B cell (primary cell): ENCODE measurements at regions not wholly inside any gene's neighbourhood (a gene's known extent, or its start where the extent isn't known, plus 50 kb on each side); places are given as distances from the start of the nearest gene placed in this dataset.

Experiments
- ATAC-seq: fragments of 200-7000 bp; cut with Tn5 transposase; one replicate; pipeline ENCODE4 v1.10.0; 2021; ENCODE audit warnings: low read depth, mild to moderate bottlenecking, moderate number of reproducible peaks, moderate library complexity
- CTCF ChIA-PET: fragments of 350-600 bp; sonication (Branson Sonifier 250); formaldehyde crosslinking; loops from one replicate; lab custom pipeline; 2021; ENCODE audit warnings: antibody characterized with exemption, inconsistent platforms; lab: Charles Lee
- POLR2A ChIA-PET: fragments of 350-600 bp; sonication (Branson Sonifier 250); formaldehyde crosslinking; loops from one replicate; lab custom pipeline; 2021; ENCODE audit warnings: antibody characterized with exemption; lab: Charles Lee
- DNase-seq: peaks from one replicate; pipeline ENCODE4 v3.0.0; 2013
- H2AFZ ChIP-seq: 2 replicates; pipeline ENCODE4 v1.6.1; 2012; ENCODE audit warnings: mild to moderate bottlenecking, low read depth, low read length; ENCODE audit not compliant: insufficient read depth, poor library complexity, severe bottlenecking
- H3K27ac ChIP-seq, 2 donors: 1 replicate in 1 of 2; 2 replicates in 1 of 2; pipeline ENCODE4 v1.5.1; 2012 to 2013; ENCODE audit warnings: low read length in 2 of 2, mild to moderate bottlenecking in 2 of 2, moderate library complexity in 1 of 2
- H3K27me3 ChIP-seq, 4 experiments: fragments of 200-600 bp in 1 of 4; sonication (generic) in 1 of 4; replicated peaks in 1 of 4; 1 replicate in 2 of 4; 2 replicates in 2 of 4; pipeline versions ENCODE4 v1.6.1 to v1.7.0; 2013 to 2016; ENCODE audit warnings: low read length in 3 of 4, mild to moderate bottlenecking in 2 of 4, mixed read lengths in 1 of 4, moderate library complexity in 1 of 4; ENCODE audit not compliant: insufficient read depth in 4 of 4, control insufficient read depth in 3 of 4; ENCODE audit errors: control extremely low read depth in 1 of 4
- H3K36me3 ChIP-seq, 2 experiments: replicated peaks in 1 of 2; 1 replicate in 1 of 2; 2 replicates in 1 of 2; pipeline versions ENCODE4 v1.6.1 to v1.7.1; 2013; ENCODE audit warnings: low read length in 1 of 2; ENCODE audit not compliant: insufficient read depth in 2 of 2, control insufficient read depth in 1 of 2; ENCODE audit errors: control extremely low read depth in 1 of 2, extremely low read depth in 1 of 2
- H3K4me1 ChIP-seq, 2 donors: fragments of 200-600 bp in 1 of 2; sonication (generic) in 1 of 2; 1 replicate in 1 of 2; 2 replicates in 1 of 2; pipeline versions ENCODE4 v1.5.1 to v1.6.1; 2013 to 2017; ENCODE audit warnings: low read length in 2 of 2; ENCODE audit not compliant: control insufficient read depth in 2 of 2, insufficient read depth in 2 of 2
- H3K4me2 ChIP-seq: replicated peaks from 2 replicates; pipeline ENCODE3; 2012; ENCODE audit warnings: mild to moderate bottlenecking, low read depth, low read length; ENCODE audit not compliant: poor library complexity, severe bottlenecking
- H3K4me3 ChIP-seq, 5 experiments: fragments of 200-600 bp in 1 of 5; sonication (generic) in 1 of 5; 1 replicate in 3 of 5; 2 replicates in 2 of 5; pipeline versions ENCODE4 v1.5.1 to v1.7.0; 2011 to 2016; ENCODE audit warnings: low read length in 4 of 5, mild to moderate bottlenecking in 4 of 5, low read depth in 2 of 5, control low read depth in 1 of 5, moderate library complexity in 1 of 5; ENCODE audit not compliant: insufficient read depth in 1 of 5; ENCODE audit errors: control extremely low read depth in 1 of 5, extremely low read depth in 1 of 5
- H3K79me2 ChIP-seq: fragments of 200-600 bp; sonication (generic); one replicate; pipeline ENCODE4 v1.6.0; 2016; ENCODE audit warnings: low read length; ENCODE audit not compliant: control insufficient read depth, insufficient read depth
- H3K9ac ChIP-seq: fragments of 200-600 bp; sonication (generic); 2 replicates; pipeline ENCODE4 v1.6.1; 2017; ENCODE audit warnings: mild to moderate bottlenecking, low read length, moderate library complexity
- H3K9me3 ChIP-seq, 3 donors: one replicate each; pipeline versions ENCODE4 v1.6.1 to v1.7.1; 2013; ENCODE audit warnings: low read length in 2 of 3; ENCODE audit not compliant: control insufficient read depth in 2 of 3, insufficient read depth in 1 of 3; ENCODE audit errors: control extremely low read depth in 1 of 3
- H4K20me1 ChIP-seq: 2 replicates; pipeline ENCODE4 v1.6.0; 2012; ENCODE audit warnings: mild to moderate bottlenecking, low read length; ENCODE audit not compliant: insufficient read depth, control insufficient read depth, poor library complexity, severe bottlenecking
- H3K27ac Mint-ChIP-seq: one replicate; pipeline ENCODE4 v1.8.0; 2021; ENCODE audit warnings: mixed read lengths
- H3K27me3 Mint-ChIP-seq: one replicate; pipeline ENCODE4 v1.8.0; 2021; ENCODE audit warnings: mixed read lengths
- H3K4me1 Mint-ChIP-seq: one replicate; pipeline ENCODE4 v1.8.0; 2021; ENCODE audit warnings: mixed read lengths
- H3K4me3 Mint-ChIP-seq: one replicate; pipeline ENCODE4 v1.8.0; 2021; ENCODE audit warnings: mixed read lengths
- H3K9me3 Mint-ChIP-seq: one replicate; pipeline ENCODE4 v1.8.0; 2022; ENCODE audit warnings: mixed read lengths; ENCODE audit not compliant: insufficient read depth
- CTCF ChIP-seq: fragments of 200-600 bp; IDR thresholded peaks from one replicate; pipeline ENCODE4 v1.8.0; 2022; ENCODE audit warnings: antibody characterized with exemption, mild to moderate bottlenecking
- EZH2 ChIP-seq: IDR thresholded peaks from 2 replicates; pipeline ENCODE4 v1.6.1; 2012; ENCODE audit warnings: borderline replicate concordance, low read depth, mild to moderate bottlenecking, moderate library complexity, low read length; ENCODE audit not compliant: insufficient read depth, poor library complexity, severe bottlenecking
- WGBS: methylation state at CpG from one replicate; pipeline ENCODE4 v1.1.5; 2013; ENCODE audit warnings: missing lambda C conversion rate; ENCODE audit not compliant: insufficient coverage; 5-methylcytosine and 5-hydroxymethylcytosine counted together
- intact Hi-C: fragments of 100-400 bp; cut with micrococcal nuclease; formaldehyde crosslinking; loops from one replicate; pipeline ENCODE4 v1.10.0; 2022

GRCh38 chr2:224109751-224110150, 70.7 kb upstream of the SERPINE2 start:
- CTCF ChIA-PET: no interaction called here
- POLR2A ChIA-PET: no interaction called here
- ATAC-seq: no peak
- Histone ChIP-seq H4K20me1 (no peaks in the 10 kb centered on the region), H3K9ac (no peak overlapping the region), H3K4me3 (no peak overlapping the region), H3K27ac (no peak overlapping the region), H3K4me1 (no peaks in the 10 kb centered on the region), H3K36me3 (no peaks in the 10 kb centered on the region), H3K9me3 (peaks cover 0 to 3% (median 0%) of the 10 kb centered on the region in 3 donors), H3K27me3 (no peaks in the 10 kb centered on the region), H3K79me2 (no peaks in the 10 kb centered on the region), H3K4me2 (no peak overlapping the region), H2AFZ (no peak overlapping the region)
- Mint-ChIP-seq H3K27me3 (peaks cover 27% of the 10 kb centered on the region), H3K27ac (no peak overlapping the region), H3K4me1 (no peaks in the 10 kb centered on the region), H3K9me3 (peaks cover 5% of the 10 kb centered on the region), H3K4me3 (no peak overlapping the region)
- TF ChIP-seq CTCF (no peak), EZH2 (no peak)
- 77% methylated on average over 5 of the region's 6 CpGs for WGBS
- intact Hi-C loops: no loop called here
- DNase-seq: no peak

- Histone ChIP-seq H3K27ac (no peak overlapping the region), H3K9me3 (no peaks in the 10 kb centered on the region), H3K9ac (no peak overlapping the region), H3K79me2 (no peaks in the 10 kb centered on the region), H4K20me1 (no peaks in the 10 kb centered on the region), H3K4me2 (no peak overlapping the region), H3K36me3 (no peaks in the 10 kb centered on the region), H3K4me3 (no peak overlapping the region), H3K4me1 (no peaks in the 10 kb centered on the region), H3K27me3 (peaks cover 0 to 3% (median 0%) of the 10 kb centered on the region in 4 experiments), H2AFZ (no peak overlapping the region)
- no CpG with 5 or more reads among the region's 2 CpGs for WGBS
- no peak overlapping the region for H3K27ac Mint-ChIP-seq
- no peaks in the 10 kb centered on the region for H3K9me3 Mint-ChIP-seq
- peaks cover 5% of the 10 kb centered on the region for H3K4me1 Mint-ChIP-seq
- DNase-seq: no peak
- intact Hi-C loops: no loop called here
- TF ChIP-seq CTCF (no peak), EZH2 (no peak)
- H3K27me3 Mint-ChIP-seq: peaks cover 21% of the 10 kb centered on the region
- ATAC-seq: no peak
- CTCF ChIA-PET: no interaction called here
- no peak overlapping the region for H3K4me3 Mint-ChIP-seq
- POLR2A ChIA-PET: no interaction called here
Measured at GRCh38 chr2:224106794-224107193, 67.7 kb upstream of the SERPINE2 start.
